A673 (cell line): ENCODE measurements at regions not wholly inside any gene's neighbourhood (a gene's known extent, or its start where the extent isn't known, plus 50 kb on each side); places are given as distances from the start of the nearest gene placed in this dataset.
A peak's percentile ranks its signal among the peaks of the same experiment; 100 is the strongest.

Experiments
- BruUV-seq: library from RNA; stranded (reverse); fragments of 400-500 nt; replicated peaks from 2 replicates; lab custom pipeline; 2021; lab: Mats Ljungman, UMichigan
- CTCF ChIA-PET: fragments of 300-600 bp; sonication (Branson Sonifier 250); formaldehyde crosslinking; loops from one replicate; lab custom pipeline; 2022; ENCODE audit warnings: antibody characterized with exemption; lab: Charles Lee
- POLR2A ChIA-PET: fragments of 300-600 bp; sonication (Branson Sonifier 250); formaldehyde crosslinking; loops from one replicate; lab custom pipeline; 2022; ENCODE audit warnings: antibody characterized with exemption; ENCODE audit not compliant: low non-redundant PET; lab: Charles Lee
- DNase-seq: peaks from one replicate; pipeline ENCODE4 v3.0.0-alpha.2; 2015; ENCODE audit warnings: low spot score
- H3K27ac ChIP-seq: fragments of 200-600 bp; sonication (generic); 2 replicates; pipeline ENCODE4 v1.5.1; 2016; ENCODE audit warnings: mixed run types, low read depth, mild to moderate bottlenecking, mixed read lengths, antibody characterized with exemption, low read length; ENCODE audit not compliant: poor library complexity, severe bottlenecking
- H3K27me3 ChIP-seq: fragments of 200-600 bp; sonication (generic); replicated peaks from 2 replicates; pipeline ENCODE4 v1.6.1; 2017; ENCODE audit warnings: mixed run types, low read depth, mild to moderate bottlenecking, mixed read lengths, antibody characterized with exemption, low read length; ENCODE audit not compliant: insufficient read depth, poor library complexity
- H3K36me3 ChIP-seq: fragments of 200-600 bp; sonication (generic); 2 replicates; pipeline ENCODE4 v1.6.1; 2016; ENCODE audit warnings: mixed run types, mild to moderate bottlenecking, mixed read lengths, antibody characterized with exemption, low read length; ENCODE audit not compliant: insufficient read depth, poor library complexity, severe bottlenecking
- H3K4me1 ChIP-seq: fragments of 200-600 bp; sonication (generic); 2 replicates; pipeline ENCODE4 v1.6.1; 2017; ENCODE audit warnings: mixed run types, mild to moderate bottlenecking, mixed read lengths, antibody characterized with exemption, low read length; ENCODE audit not compliant: insufficient read depth, poor library complexity, severe bottlenecking
- H3K4me3 ChIP-seq: fragments of 200-600 bp; sonication (generic); 2 replicates; pipeline ENCODE4 v1.5.1; 2016; ENCODE audit warnings: low read depth, mixed run types, mild to moderate bottlenecking, mixed read lengths, low read length; ENCODE audit not compliant: poor library complexity, severe bottlenecking
- H3K9me3 ChIP-seq: fragments of 200-600 bp; sonication (generic); 2 replicates; pipeline ENCODE4 v1.6.1; 2016; ENCODE audit warnings: mixed run types, low read depth, mild to moderate bottlenecking, mixed read lengths, antibody characterized with exemption, low read length; ENCODE audit not compliant: poor library complexity, severe bottlenecking
- CTCF ChIP-seq: fragments of 300-800, 200-600 bp; sonication (generic); conservative IDR thresholded peaks from 2 replicates; pipeline ENCODE4 v1.5.1; 2017; ENCODE audit warnings: low read depth, mild to moderate bottlenecking, antibody characterized with exemption, low read length, moderate library complexity, mixed read lengths
- EZH2 ChIP-seq: fragments of 200-600 bp; sonication (generic); IDR thresholded peaks from 2 replicates; pipeline ENCODE4 v1.6.1; 2017; ENCODE audit warnings: borderline replicate concordance, low read depth, mild to moderate bottlenecking, mixed read lengths, antibody characterized with exemption, low read length; ENCODE audit not compliant: poor library complexity, severe bottlenecking
- intact Hi-C: fragments of 100-400 bp; cut with micrococcal nuclease; formaldehyde crosslinking; loops from one replicate; pipeline ENCODE4 v1.10.0; 2022; ENCODE audit not compliant: unreplicated experiment

- peak; percentile 41 for DNase-seq
- Histone ChIP-seq H3K36me3 (no peaks in the 10 kb centered on the region), H3K27me3 (no peaks in the 10 kb centered on the region), H3K4me1 (no peaks in the 10 kb centered on the region), H3K27ac (no peak overlapping the region), H3K9me3 (no peaks in the 10 kb centered on the region), H3K4me3 (no peak overlapping the region)
- intact Hi-C loops = no loop called here
- ChIA-PET CTCF (interaction anchor here (0.5 kb wide), 1 partner anchor 17 kb away, joined by 4 read pairs; no protein-coding TSS in a partner anchor), POLR2A (no interaction called here)
- no TSS peak for BruUV-seq
- no peak for TF ChIP-seq EZH2
- peak; percentile 46 for TF ChIP-seq CTCF
These were observed 390.1 kb downstream of the GATA3 start for GRCh38 chr10:8444630-8445029.

DNA sequence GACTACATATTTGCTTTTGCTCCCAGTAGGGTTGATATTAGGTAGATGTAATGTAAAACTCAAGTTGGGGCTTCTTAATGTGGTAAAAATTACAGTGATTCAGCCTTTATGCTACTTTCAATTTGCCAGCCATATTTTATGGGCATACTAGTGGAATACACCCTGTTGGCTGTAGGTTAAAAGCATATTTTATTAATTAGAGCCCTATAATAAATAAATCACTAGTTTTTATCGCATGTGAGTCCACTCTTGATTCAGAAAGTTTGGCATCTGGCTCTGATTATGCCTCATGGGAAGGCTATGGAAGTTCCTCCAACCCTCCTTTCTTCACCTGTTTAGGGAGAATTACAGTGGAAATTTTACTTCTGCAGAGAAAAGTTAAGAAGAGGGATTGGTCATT, 390.9 kb downstream of the GATA3 start:
- H3K4me1 ChIP-seq = no peaks in the 10 kb centered on the region
- ChIA-PET CTCF (no interaction called here), POLR2A (no interaction called here)
- no peak overlapping the region for H3K27ac ChIP-seq
- H3K36me3 ChIP-seq = no peaks in the 10 kb centered on the region
- no peaks in the 10 kb centered on the region for H3K9me3 ChIP-seq
- intact Hi-C loops = no loop called here
- no peak overlapping the region for H3K4me3 ChIP-seq
- DNase-seq = no peak
- BruUV-seq = no TSS peak
- H3K27me3 ChIP-seq = no peaks in the 10 kb centered on the region
- TF ChIP-seq CTCF = no peak
- TF ChIP-seq EZH2 = no peak

GRCh38 chr10:8449909-8450308, 395.4 kb downstream of the GATA3 start:
- Histone ChIP-seq H3K4me3 (no peak overlapping the region), H3K4me1 (peaks cover 6% of the 10 kb centered on the region), H3K27me3 (no peaks in the 10 kb centered on the region), H3K9me3 (no peaks in the 10 kb centered on the region), H3K36me3 (no peaks in the 10 kb centered on the region), H3K27ac (no peak overlapping the region)
- CTCF ChIA-PET = no interaction called here
- TF ChIP-seq CTCF (no peak), EZH2 (no peak)
- DNase-seq = no peak
- POLR2A ChIA-PET = interaction anchor here (0.7 kb wide), 1 partner anchor 30 kb away, joined by 3 read pairs; no protein-coding TSS in a partner anchor
- intact Hi-C loops = no loop called here
- no TSS peak for BruUV-seq
